HUES6 (cell line): ENCODE measurements at regions not wholly inside any gene's neighbourhood (a gene's known extent, or its start where the extent isn't known, plus 50 kb on each side); places are given as distances from the start of the nearest gene placed in this dataset.

Experiments used
- H3K27ac ChIP-seq: 2 replicates; pipeline ENCODE4 v1.7.0; 2013; ENCODE audit warnings: low read depth, mild to moderate bottlenecking, low read length, inconsistent platforms
- H3K27me3 ChIP-seq: 2 replicates; pipeline ENCODE4 v1.6.1; 2013; ENCODE audit warnings: low read length; ENCODE audit not compliant: control insufficient read depth, insufficient read depth
- H3K36me3 ChIP-seq: 2 replicates; pipeline ENCODE4 v1.6.1; 2013; ENCODE audit warnings: low read length; ENCODE audit not compliant: control insufficient read depth, insufficient read depth
- H3K4me1 ChIP-seq: 2 replicates; pipeline ENCODE4 v1.6.1; 2013; ENCODE audit warnings: low read length; ENCODE audit not compliant: control insufficient read depth, insufficient read depth
- H3K4me3 ChIP-seq: 2 replicates; pipeline ENCODE4 v1.5.1; 2013; ENCODE audit warnings: low read depth, low read length
- H3K9ac ChIP-seq: one replicate; pipeline ENCODE4 v1.6.1; 2013; ENCODE audit warnings: mild to moderate bottlenecking, low read length
- H3K9me3 ChIP-seq: 2 replicates; pipeline ENCODE4 v1.6.1; 2013; ENCODE audit warnings: low read depth, low read length; ENCODE audit not compliant: control insufficient read depth, insufficient read depth

DNA sequence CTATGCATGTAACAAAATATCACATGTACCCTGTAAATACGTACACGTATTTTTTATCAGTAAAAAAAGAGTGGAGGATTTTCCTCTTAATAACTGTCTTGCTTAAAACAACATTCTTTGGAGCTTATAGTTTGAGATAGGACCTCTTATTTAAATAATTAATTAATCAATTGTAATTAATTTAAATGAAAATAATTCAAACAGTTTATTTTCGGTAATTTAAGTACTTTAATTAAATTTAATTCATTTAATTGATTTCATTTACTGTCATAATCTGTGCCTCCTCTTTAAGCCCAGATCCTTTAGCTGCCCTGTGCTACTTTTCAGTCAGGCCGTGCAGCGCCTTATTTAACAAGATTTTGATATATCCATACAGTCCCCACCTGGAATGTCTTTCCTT lies 427.0 kb downstream of the HLX start:
- Histone ChIP-seq H3K9me3 (no peaks in the 10 kb centered on the region), H3K9ac (no peak overlapping the region), H3K27me3 (no peaks in the 10 kb centered on the region), H3K36me3 (no peaks in the 10 kb centered on the region), H3K27ac (no peak overlapping the region), H3K4me1 (peaks cover 19% of the 10 kb centered on the region; the same call in 1 of the 2 replicates), H3K4me3 (no peak overlapping the region)

- Histone ChIP-seq H3K9me3 (no peaks in the 10 kb centered on the region), H3K4me3 (no peak overlapping the region), H3K9ac (peak overlapping the region; percentile 23), H3K27ac (no peak overlapping the region; the same call in 1 of the 2 replicates), H3K36me3 (no peaks in the 10 kb centered on the region), H3K27me3 (no peaks in the 10 kb centered on the region), H3K4me1 (peaks cover 8% of the 10 kb centered on the region; the same call in 1 of the 2 replicates)
Observed at GRCh38 chr1:221308534-221309511, 429.6 kb downstream of the HLX start.

GRCh38 chr1:221309723-221310122 lies 430.5 kb downstream of the HLX start:
- Histone ChIP-seq H3K36me3 (no peaks in the 10 kb centered on the region), H3K27ac (no peak overlapping the region; the same call in 1 of the 2 replicates), H3K9me3 (no peaks in the 10 kb centered on the region), H3K27me3 (no peaks in the 10 kb centered on the region), H3K4me3 (no peak overlapping the region), H3K4me1 (peaks cover 5% of the 10 kb centered on the region; the same call in 1 of the 2 replicates), H3K9ac (peak overlapping the region; percentile 42)

GRCh38 chr1:221310180-221310579 lies 430.9 kb downstream of the HLX start:
- no peak overlapping the region for H3K4me3 ChIP-seq
- H3K27ac ChIP-seq, result no peak overlapping the region; the same call in 1 of the 2 replicates
- H3K9me3 ChIP-seq, result no peaks in the 10 kb centered on the region

GRCh38 chr1:221315330-221315729 lies 426.6 kb downstream of the DUSP10 start:
- no peak overlapping the region for H3K4me3 ChIP-seq
- no peak overlapping the region for H3K27ac ChIP-seq

More at GRCh38 chr1:221310180-221310579, 430.9 kb downstream of the HLX start:
- H3K27me3 ChIP-seq, result no peaks in the 10 kb centered on the region
- H3K4me1 ChIP-seq, result peaks cover 5% of the 10 kb centered on the region; the same call in 1 of the 2 replicates
- no peaks in the 10 kb centered on the region for H3K36me3 ChIP-seq
- H3K9ac ChIP-seq, result peak overlapping the region; percentile 42

GRCh38 chr1:221316491-221317056 lies 425.3 kb downstream of the DUSP10 start:
- no peaks in the 10 kb centered on the region for H3K36me3 ChIP-seq
- no peaks in the 10 kb centered on the region for H3K4me1 ChIP-seq
- no peak overlapping the region for H3K9ac ChIP-seq
- no peak overlapping the region for H3K27ac ChIP-seq
- no peaks in the 10 kb centered on the region for H3K27me3 ChIP-seq
- no peaks in the 10 kb centered on the region for H3K9me3 ChIP-seq
- no peak overlapping the region for H3K4me3 ChIP-seq

More at GRCh38 chr1:221315330-221315729, 426.6 kb downstream of the DUSP10 start:
- Histone ChIP-seq H3K4me1 (no peaks in the 10 kb centered on the region; the same call in 1 of the 2 replicates), H3K27me3 (no peaks in the 10 kb centered on the region), H3K9me3 (no peaks in the 10 kb centered on the region), H3K9ac (no peak overlapping the region), H3K36me3 (no peaks in the 10 kb centered on the region)

GRCh38 chr1:221317537-221317936 lies 424.4 kb downstream of the DUSP10 start:
- H3K36me3 ChIP-seq, result no peaks in the 10 kb centered on the region
- H3K4me3 ChIP-seq, result no peak overlapping the region
- H3K9me3 ChIP-seq, result no peaks in the 10 kb centered on the region
- H3K27ac ChIP-seq, result no peak overlapping the region
- H3K9ac ChIP-seq, result no peak overlapping the region
- no peaks in the 10 kb centered on the region for H3K27me3 ChIP-seq
- no peaks in the 10 kb centered on the region for H3K4me1 ChIP-seq

- no peaks in the 10 kb centered on the region for H3K27me3 ChIP-seq
- no peaks in the 10 kb centered on the region for H3K4me1 ChIP-seq
- peaks cover 13% of the 10 kb centered on the region; the same call in 1 of the 2 replicates for H3K9me3 ChIP-seq
- no peak overlapping the region for H3K4me3 ChIP-seq
- no peak overlapping the region for H3K27ac ChIP-seq
- H3K36me3 ChIP-seq, result no peaks in the 10 kb centered on the region
- no peak overlapping the region for H3K9ac ChIP-seq
Observed at GRCh38 chr1:221327954-221328353, 413.9 kb downstream of the DUSP10 start.

- Histone ChIP-seq H3K9ac (no peak overlapping the region), H3K36me3 (no peaks in the 10 kb centered on the region), H3K27ac (no peak overlapping the region), H3K9me3 (peaks cover 15% of the 10 kb centered on the region; the same call in 1 of the 2 replicates), H3K27me3 (no peaks in the 10 kb centered on the region), H3K4me1 (no peaks in the 10 kb centered on the region), H3K4me3 (no peak overlapping the region)
Observed at GRCh38 chr1:221328371-221328770, 413.5 kb downstream of the DUSP10 start.

GRCh38 chr1:221331273-221332183 lies 410.4 kb downstream of the DUSP10 start:
- H3K27me3 ChIP-seq, result no peaks in the 10 kb centered on the region
- H3K4me3 ChIP-seq, result no peak overlapping the region
- no peak overlapping the region for H3K9ac ChIP-seq
- H3K27ac ChIP-seq, result no peak overlapping the region
- no peaks in the 10 kb centered on the region for H3K36me3 ChIP-seq
- H3K9me3 ChIP-seq, result peaks cover 15% of the 10 kb centered on the region; the same call in 1 of the 2 replicates
- H3K4me1 ChIP-seq, result peaks cover 11% of the 10 kb centered on the region; the same call in 1 of the 2 replicates
